ENCODE measurements at regions not wholly inside any gene's neighbourhood (a gene's known extent, or its start where the extent isn't known, plus 50 kb on each side); places are given as distances from the start of the nearest gene placed in this dataset.
A peak's percentile ranks its signal among the peaks of the same experiment; 100 is the strongest.

DNA sequence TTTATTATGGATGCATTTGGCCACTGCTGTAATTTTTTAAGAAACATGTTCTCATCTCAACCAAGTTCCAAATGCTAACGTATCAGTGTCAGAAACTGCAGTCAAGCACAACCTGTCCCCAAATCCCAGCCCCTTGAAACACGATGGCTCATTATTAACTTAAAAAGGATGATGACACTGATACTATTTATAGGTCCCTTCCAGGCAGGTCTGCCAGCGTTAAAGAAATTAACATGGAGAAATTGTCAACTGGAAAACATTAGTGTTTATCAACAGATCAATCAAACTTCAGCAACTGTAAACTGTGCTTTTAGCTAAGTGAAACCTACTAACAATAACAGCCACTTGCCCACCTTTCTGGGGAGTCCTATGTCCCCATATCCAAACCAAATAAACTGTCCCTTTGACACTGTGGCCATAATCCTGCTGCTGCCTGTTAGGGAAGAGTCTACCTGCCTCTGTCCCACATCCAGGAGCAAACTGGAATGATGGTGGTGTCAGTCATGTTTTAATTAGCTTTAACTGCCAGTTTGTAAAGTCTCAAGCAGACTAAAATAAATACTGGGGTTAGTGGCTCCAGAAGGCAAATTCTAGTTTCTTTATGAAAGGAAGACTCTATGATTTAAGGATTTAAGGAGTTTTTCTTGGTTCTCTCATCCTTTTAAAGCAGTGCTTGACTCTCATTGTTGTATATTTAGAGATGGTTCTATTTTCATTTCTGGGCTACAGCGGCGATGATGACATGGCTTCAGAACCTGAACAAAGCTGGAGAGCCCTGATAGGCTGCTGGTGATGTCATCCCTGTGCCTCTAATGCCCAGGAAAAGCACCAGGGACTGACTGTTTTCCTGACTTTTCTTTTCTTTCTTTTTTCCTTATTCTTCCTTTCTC, 583.6 kb upstream of the PIK3C3 start:
- DNase-seq (ENCODE audit: low read depth, low spot score), result no peak

DNA sequence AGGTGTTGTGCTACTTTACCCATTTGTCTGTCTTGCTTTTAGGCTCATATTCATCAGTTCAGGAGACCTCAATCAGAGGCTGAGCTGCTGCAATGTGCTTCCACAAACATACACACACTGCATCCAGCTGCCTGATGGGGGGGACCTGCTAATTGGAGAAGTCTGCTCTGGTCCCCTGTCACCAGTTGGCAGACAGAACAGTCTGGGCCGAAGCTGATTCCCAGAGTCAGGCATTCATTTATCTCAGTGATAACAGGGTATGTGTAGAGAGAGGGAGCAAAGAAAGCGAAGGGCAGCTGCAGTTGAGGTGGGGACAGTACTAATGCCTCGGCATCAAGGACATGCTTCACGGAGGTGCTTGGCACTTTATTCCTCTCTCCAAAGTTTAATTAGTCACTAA, 584.3 kb upstream of the PIK3C3 start:
- DNase-seq (ENCODE audit: low read depth, low spot score), result no peak

GRCh38 chr18:41357708-41358107, 597.3 kb upstream of the PIK3C3 start:
- DNase-seq (ENCODE audit: low read depth, low spot score), result no peak

DNA sequence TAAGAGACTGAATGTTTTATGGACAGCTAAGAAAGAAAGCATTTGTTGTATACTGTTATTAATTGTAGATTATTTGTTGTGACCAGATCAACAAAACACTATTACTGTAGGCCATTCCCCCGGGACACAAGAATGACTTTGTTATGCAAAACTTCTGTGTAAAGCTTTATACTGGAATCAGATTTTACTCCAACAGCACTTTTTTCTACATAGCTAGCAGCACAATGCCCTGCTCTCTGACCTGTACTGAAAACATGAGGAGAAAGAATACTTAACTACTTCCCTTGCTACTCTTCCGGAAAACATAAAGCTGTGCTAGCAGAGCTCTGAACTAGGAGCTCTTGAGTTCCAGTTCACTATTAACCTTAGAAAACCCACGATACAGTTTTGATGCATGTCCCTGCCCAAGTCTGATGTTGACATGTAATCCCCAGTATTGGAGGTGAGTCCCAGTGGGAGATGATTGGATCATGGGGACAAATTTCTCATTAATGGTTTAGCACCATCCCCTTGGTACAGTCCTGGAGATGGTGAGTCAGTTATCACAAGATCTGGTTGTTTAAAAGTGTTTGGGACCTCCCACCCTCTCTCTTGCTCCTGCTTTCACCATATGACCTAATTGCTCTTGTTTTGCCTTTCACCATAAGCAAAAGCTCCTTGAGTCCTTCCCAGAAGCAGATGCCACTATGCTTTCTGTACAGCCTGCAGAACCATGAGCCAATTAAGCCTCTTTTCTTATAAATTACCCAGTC, 601.1 kb upstream of the PIK3C3 start:
- no peak for DNase-seq (ENCODE audit: low read depth, low spot score)

DNA sequence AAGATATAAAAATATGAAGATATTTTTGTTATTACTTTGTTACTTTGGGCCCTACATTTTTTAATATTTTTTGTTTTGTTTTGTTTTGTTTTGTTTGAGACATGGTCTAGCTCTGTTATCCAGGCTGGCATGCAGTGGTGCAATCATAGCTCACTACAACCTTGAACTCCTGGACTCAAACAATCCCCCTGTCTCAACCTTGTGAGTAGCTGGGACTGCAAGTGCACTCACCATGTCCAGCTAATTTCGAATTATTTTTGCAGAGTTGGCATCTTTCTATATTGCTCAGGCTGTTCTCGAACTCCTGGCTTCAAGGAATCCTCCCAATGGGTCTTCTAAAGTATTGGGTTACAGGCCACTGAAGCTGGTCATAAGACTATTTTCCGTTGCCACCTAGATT, 603.6 kb upstream of the PIK3C3 start:
- no peak for DNase-seq (ENCODE audit: low read depth, low spot score)

DNA sequence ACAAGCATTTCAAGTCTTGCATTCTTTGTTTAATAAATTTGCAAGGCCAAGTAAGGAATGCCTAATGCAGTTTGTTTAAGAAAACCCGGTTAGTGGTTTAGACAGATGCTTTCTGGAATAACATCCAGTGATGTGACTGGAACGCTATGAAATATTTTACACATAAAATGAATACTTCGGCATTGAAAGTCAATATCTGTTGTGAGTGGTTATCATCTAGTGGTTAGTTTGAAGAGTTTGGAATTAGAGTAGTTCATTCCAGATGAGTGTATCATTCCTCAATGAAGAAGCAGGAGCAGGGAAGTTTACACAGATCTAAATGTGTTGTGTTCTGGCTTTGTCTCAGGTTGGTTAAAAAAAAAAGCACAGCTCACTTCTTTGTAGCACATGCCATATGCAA, 608.0 kb upstream of the PIK3C3 start:
- DNase-seq (ENCODE audit: low read depth, low spot score), result no peak

GRCh38 chr18:41343808-41344207, 611.2 kb upstream of the PIK3C3 start:
- no peak for DNase-seq (ENCODE audit: low read depth, low spot score)

- no peak for DNase-seq (ENCODE audit: low read depth, low spot score)
Measured at GRCh38 chr18:41338341-41338740, 616.7 kb upstream of the PIK3C3 start.

DNA sequence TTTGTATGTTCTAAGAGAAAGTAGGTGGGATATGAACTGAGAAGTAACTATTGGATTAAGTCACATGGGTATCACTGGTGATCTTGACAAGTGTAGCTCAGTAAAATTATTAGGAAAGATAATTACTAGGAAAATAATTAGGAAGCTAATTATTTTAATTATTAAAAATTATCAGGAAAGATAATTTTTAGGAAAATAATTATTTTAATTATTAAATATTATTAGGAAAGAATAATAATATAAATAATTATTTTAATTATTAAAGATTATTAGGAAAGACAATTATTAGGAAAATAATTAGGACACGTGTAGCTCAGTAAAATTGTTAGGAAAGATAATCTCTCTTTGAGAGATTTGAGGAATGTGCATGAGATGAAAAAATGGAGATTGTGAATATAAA, 623.4 kb upstream of the PIK3C3 start:
- DNase-seq (ENCODE audit: low read depth, low spot score), result no peak

- DNase-seq (ENCODE audit: low read depth, low spot score), result no peak
Measured at GRCh38 chr18:41326311-41326710, 628.7 kb upstream of the PIK3C3 start.

DNA sequence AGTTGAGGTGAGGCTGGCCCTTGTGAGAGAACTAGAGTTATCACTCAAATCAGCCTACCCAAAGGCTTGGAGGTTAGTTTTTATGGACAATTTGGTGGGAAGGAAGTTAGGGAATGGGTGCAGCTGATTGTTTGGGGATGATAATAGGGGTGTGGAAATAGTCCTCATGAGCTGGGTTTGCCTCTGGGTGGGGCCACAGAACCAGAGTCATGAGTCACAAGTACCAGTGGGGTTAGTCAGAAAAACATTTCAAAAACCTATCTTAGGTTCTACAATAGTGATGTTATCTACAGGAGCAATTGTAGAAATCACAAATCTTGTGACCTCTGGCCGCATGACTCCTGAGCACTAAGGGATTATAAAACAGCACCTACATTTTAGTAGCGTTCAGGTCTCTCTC, 630.1 kb upstream of the PIK3C3 start:
- DNase-seq (ENCODE audit: low read depth, low spot score), result no peak

- no peak for DNase-seq (ENCODE audit: low read depth, low spot score)
Measured at GRCh38 chr18:41324020-41324791, 630.8 kb upstream of the PIK3C3 start.

GRCh38 chr18:41323044-41323443, 632.0 kb upstream of the PIK3C3 start:
- DNase-seq (ENCODE audit: low read depth, low spot score), result no peak

GRCh38 chr18:41320100-41320499, 634.9 kb upstream of the PIK3C3 start:
- no peak for DNase-seq (ENCODE audit: low read depth, low spot score)

- no peak for DNase-seq (ENCODE audit: low read depth, low spot score)
Measured at GRCh38 chr18:41315134-41315533, 639.9 kb upstream of the PIK3C3 start.

DNA sequence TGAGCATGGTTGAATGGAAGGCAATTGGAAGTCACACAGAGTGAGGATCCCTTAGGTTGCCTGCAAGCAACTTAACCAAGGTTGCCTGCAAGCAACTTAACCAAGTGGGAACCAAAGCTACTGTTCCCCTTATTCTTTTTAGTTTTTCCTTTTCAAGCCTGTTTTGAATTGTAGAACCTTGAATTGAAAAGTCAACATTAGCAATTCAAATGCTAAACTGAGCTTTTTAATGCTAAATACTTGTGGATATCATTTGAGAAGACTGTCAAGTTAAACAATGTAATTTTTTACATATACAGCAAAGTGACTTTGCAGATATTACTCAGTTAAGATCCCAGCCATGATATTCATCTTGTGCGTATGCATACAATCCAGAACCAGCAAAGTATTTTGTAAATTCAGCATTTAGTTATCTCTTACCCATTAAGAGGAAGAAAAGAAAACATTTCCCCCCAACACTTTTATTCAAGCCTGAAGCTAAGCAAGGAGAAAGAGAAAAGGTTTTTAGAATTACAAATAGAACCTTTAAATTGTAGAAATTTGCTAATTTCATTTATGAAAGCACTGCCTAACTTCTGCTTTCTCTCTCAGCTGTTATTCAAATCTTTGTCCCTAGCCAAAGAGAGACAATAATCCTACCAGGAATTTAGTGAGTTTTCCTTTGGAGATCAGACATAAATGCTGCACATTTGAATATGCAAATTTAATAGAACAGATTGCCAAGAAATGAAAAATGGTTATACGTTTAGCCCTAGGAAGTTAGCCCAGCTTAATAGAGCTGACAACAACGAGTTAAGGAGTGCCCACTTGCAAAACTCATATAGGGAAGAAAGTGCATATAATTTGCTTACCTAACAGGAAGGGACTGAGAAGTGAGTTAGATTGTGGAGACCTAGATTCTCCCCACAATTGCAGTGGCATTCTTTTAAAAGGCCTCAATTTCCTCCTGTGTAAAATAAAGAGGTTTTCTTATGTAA, 643.2 kb upstream of the PIK3C3 start:
- DNase-seq (ENCODE audit: low read depth, low spot score), result peak; percentile 78

GRCh38 chr18:41297740-41298139, 657.3 kb upstream of the PIK3C3 start:
- DNase-seq (ENCODE audit: low read depth, low spot score), result no peak

- DNase-seq (ENCODE audit: low read depth, low spot score), result no peak
Measured at GRCh38 chr18:41269294-41269693, 685.7 kb upstream of the PIK3C3 start.

GRCh38 chr18:41268271-41268670, 686.8 kb upstream of the PIK3C3 start:
- no peak for DNase-seq (ENCODE audit: low read depth, low spot score)

DNA sequence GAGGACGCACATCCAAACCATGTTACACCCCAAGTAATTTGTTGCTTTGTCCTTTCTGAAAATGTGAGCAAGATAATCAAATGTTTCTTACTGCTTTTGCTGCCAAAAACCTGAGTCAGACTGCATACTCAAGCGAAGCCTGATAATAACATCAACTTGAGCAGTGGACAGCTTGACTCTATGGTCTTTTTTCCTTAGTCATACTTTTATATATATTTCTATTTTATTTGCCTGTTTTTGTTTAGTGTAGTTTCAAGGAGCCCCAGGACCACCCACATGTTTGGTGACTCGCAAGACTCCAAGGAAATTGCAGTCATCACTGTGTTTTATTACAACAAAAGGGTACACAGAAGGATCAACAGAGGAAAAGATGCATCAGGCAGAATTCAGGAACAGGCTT, 688.4 kb upstream of the PIK3C3 start:
- no peak for DNase-seq (ENCODE audit: low read depth, low spot score)

DNA sequence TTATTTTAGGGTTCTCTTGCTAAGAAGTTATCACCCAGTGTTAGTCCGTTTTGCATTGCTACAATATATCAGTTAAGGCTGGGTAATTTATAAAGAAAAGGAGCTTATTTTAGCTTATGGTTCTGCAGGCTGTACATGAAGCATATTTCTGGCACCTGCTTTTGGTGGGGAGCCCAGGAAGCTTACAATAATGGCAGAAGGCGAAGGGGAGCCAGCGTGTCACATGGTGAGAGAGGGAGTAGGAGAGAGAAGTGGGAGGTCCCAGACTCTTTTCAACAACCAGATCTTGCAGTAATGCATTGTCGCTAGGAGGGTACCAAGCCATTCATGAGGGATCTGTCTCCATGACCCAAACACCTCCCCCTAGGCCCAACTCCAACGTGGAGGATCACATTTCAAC, 688.8 kb upstream of the PIK3C3 start:
- DNase-seq (ENCODE audit: low read depth, low spot score), result no peak

Data from iPS DF 19.7 (cell line).